GM19239 (cell line): ENCODE measurements at regions not wholly inside any gene's neighbourhood (a gene's known extent, or its start where the extent isn't known, plus 50 kb on each side); places are given as distances from the start of the nearest gene placed in this dataset.
A peak's percentile ranks its signal among the peaks of the same experiment; 100 is the strongest.
"Not testable (repeated sequence)": the region's sequence is repeated elsewhere in the genome, so short reads cannot be mapped to it uniquely, and the experiment has no call there.

Experiments
- DNase-seq: peaks from one replicate; pipeline ENCODE4 v3.0.0; 2011; ENCODE audit warnings: low spot score; ENCODE audit not compliant: insufficient read length
- FAIRE-seq: peaks from 2 replicates; lab custom pipeline; 2011; peaks lifted over from hg19 to GRCh38; lab: Jason Lieb, UNC

GRCh38 chr13:59356607-59357006, 807.1 kb downstream of the DIAPH3 start:
- DNase-seq, result no peak
- FAIRE-seq, result no peak

DNA sequence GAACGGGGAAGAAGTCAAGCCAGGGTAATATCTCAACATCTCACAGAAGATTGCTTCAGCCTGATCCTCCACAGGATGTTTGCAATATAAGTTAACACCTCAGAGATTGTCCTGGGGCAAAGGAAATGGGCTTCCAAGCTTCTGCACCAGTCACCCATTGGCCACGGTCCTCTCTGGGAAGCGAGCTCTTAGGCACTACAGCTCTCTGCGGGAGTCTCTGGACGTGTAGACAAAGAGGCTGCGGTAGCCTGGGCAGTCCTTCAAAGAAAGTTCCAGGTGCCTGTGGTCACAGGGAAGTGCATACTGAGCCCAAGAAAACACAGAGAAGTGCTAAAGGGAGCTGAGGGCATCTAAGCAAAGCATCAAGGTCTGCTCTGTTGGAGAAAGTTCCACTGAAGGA, 805.7 kb downstream of the DIAPH3 start:
- FAIRE-seq, result no peak

DNA sequence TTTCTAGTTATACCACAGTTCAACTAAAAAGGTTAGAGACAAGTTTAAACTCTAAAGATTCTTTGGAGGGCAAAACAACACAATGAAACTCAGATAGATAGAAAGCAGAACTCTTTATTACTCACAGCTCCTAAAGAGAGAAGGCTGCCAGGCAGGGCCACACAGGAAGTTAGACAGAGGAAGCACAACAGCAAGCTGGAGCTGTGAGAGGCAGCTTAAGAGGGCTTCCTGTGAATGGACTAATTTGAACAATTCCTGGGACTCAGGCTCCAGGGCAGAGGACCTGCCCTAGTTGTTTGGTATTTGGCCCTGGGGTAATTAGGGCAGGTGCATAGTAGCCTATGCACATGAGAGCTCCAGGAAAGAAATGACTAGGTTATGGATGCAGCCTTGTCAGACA, 803.6 kb downstream of the DIAPH3 start:
- FAIRE-seq, result no peak

More for the DNA sequence above, 805.7 kb downstream of the DIAPH3 start:
- no peak for DNase-seq

GRCh38 chr13:59360916-59361315, 802.8 kb downstream of the DIAPH3 start:
- DNase-seq (no peak), FAIRE-seq (no peak)

More for the DNA sequence above, 803.6 kb downstream of the DIAPH3 start:
- DNase-seq, result no peak

DNA sequence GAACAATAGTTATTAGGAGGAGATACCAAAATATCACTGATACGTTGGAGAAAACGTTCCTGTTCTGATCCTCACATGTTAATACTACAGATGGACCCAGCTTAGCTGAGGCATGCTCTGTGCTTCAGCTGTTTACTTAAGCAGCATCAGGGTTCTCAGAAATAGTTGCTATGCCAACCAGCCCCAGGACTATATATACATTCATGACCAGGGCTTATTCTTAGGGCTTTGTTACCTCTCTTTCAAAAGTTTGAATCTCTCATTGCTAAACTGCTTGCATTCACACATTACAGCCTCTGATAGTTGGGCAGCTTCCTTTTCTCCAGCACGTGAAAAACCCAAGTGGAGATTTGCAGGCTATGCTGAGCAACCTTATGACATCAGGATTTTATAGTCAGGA, 800.4 kb downstream of the DIAPH3 start:
- FAIRE-seq (no peak), DNase-seq (no peak)

DNA sequence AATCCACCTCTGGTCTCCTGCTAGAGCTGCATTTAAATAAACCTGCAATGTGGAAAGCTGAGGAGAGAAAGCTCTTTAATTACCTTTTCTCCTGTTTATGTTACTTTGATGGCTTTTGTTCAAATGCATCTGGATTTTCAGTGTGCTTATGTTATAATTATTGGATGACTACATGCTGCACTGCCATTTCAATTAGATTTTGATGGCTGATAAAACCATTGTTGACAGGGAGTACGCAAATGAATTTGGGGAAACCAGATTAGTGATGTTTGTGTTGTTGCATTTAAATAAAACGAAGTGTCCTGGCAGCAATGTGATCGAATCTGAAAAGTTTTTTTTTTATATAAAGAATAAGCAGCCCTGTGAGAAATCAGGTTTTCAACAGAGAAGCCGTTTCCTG, 799.8 kb downstream of the DIAPH3 start:
- DNase-seq (no peak), FAIRE-seq (no peak)

DNA sequence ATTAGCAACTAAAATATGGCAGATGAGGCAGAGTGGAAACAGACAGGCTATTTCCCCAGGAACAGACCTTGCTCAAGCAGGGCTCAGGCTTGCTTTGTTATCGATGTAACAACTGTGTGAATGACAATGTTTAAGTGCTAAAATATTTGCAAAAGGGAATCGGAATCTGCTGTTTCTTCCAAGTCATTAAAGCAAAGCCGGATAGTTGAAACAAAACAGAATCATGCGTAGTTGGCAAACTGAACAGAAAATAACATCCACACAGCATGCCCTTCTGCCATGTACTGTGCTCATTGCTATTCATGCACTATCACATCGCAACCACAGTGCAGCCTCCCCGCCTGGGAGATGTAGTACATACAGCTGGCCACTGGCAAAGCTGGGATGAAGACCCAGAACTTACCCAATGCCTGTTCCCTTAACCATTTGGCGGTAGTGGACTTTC, 799.1 kb downstream of the DIAPH3 start:
- DNase-seq, result no peak
- no peak for FAIRE-seq

DNA sequence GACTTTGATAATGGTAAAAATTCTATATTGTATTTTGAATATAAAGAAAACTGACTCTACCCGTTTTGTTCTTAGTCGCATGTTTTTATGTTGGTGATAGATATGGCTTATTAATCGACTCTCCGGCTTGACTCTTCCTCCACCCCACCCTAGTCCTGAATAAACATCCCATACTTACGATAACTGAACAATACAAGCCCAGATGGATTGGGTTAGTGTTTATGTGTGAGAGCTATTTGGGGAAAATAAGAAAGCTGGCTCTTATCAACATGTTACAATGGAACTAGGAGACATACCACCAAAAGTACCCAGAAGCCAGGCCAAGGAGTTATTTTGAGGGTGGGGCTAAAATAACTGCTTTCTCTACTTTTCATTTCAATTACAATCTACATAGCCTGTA, 796.3 kb downstream of the DIAPH3 start:
- FAIRE-seq (no peak), DNase-seq (no peak)

DNA sequence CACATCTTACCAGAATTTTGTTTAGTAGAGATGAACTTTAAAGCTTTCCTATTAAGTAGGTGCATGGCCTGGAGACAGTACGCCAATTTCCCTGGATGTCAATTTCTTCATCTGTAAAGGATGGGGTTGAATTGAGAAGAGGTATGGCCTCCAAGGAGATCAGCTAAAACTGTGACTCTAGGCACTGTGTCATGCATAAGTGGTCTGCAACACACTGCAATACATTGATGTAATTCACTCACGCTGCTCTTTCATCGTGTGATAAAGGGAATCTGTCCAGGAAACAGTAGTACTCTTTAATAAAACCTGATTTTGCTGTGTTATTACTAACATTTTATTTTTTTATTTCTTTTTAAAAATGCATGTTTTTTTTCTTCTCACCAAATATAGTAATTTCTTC, 795.8 kb downstream of the DIAPH3 start:
- DNase-seq (no peak), FAIRE-seq (no peak)

- FAIRE-seq, result no peak
- DNase-seq, result no peak
Observed at GRCh38 chr13:59368693-59369092, 795.0 kb downstream of the DIAPH3 start.

DNA sequence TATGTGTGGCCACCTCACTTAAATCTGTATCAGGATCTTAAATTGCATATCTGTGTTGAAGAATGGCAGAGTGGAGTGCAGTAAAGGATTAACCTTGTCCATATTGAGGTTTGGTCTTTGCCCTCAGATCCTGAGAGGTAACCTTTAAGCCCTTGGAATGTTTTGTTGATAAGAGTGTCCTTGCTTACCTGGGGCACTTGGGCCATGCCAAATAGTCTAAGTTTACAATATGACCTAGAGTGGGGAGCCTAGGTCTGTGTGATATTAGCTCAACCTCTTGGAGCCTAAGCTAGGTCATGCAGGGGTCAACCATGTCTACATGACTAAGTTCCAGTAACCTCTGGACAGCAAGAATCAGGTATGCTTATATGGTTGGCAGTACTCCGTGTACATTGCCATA, 792.5 kb downstream of the DIAPH3 start:
- no peak for DNase-seq
- no peak for FAIRE-seq

- FAIRE-seq (no peak), DNase-seq (no peak)
Observed at GRCh38 chr13:59373341-59373740, 790.4 kb downstream of the DIAPH3 start.

DNA sequence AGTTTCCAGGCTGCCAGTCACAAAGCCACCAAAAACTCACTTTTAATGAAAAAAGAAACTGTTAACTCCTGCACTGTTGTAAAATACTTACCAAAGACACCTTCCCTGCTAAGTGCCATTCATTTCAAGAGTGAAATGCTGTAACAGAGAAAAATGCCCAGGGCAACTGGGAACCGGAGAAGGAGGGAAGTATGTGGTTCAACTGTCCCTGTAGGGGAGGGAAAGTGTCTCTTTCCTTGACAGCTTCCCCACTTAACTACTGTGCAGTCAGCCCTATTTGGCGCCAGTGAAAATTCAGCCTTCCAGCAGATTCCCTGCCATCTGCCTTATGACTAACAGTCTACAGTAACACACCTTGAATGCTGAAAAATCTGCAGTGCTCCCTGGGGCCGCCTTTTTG, 789.0 kb downstream of the DIAPH3 start:
- FAIRE-seq, result no peak
- DNase-seq, result no peak

- FAIRE-seq (no peak), DNase-seq (no peak)
Observed at GRCh38 chr13:59384154-59384553, 779.6 kb downstream of the DIAPH3 start.

GRCh38 chr13:59391696-59392095, 772.0 kb downstream of the DIAPH3 start:
- DNase-seq, result peak; percentile 63
- peak; percentile 92 for FAIRE-seq

- no peak for DNase-seq
- peak; percentile 63 for FAIRE-seq
Observed at GRCh38 chr13:59392328-59392727, 771.4 kb downstream of the DIAPH3 start.

DNA sequence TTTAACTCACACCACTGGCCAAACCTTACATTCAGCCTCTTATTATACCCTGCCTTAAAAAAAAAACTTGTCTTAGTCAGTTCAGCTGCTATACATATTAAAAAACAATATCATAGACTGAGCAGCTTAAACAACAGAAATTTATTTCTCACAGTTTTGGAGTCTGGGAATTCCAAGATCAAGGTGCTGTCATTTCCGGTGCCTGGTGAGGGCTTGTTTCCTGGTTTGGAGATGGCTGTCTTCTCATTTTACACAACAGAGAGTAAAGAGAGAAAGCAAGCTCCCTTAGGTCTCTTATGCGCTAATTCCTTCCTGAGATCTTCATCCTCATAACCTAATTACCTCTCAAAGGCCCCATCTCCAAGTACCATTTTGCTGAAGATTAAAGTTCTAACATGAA, 769.2 kb downstream of the DIAPH3 start:
- DNase-seq (no peak), FAIRE-seq (no peak)

DNA sequence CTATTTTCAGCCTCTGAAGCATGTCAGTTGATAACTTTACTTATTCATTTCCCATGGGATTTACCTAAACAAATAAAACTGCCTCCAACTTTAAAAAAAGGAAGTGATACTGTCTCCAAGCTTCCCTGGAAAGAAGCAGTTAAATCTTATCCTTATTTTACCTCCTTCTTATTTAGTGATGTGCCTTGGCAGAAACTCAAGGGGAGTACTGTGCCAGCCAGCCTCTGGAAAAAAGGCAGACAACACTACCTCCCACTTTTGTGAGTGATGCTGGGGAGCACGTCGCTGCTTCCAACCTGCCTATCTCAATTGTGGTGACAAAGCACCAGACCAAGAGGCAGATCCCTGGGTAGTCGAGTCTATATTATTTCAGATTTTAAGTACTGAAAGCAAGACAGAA, 765.6 kb downstream of the DIAPH3 start:
- DNase-seq, result no peak

GRCh38 chr13:59398661-59399060, 765.1 kb downstream of the DIAPH3 start:
- DNase-seq (no peak), FAIRE-seq (no peak)

More for the DNA sequence above, 765.6 kb downstream of the DIAPH3 start:
- FAIRE-seq, result no peak

DNA sequence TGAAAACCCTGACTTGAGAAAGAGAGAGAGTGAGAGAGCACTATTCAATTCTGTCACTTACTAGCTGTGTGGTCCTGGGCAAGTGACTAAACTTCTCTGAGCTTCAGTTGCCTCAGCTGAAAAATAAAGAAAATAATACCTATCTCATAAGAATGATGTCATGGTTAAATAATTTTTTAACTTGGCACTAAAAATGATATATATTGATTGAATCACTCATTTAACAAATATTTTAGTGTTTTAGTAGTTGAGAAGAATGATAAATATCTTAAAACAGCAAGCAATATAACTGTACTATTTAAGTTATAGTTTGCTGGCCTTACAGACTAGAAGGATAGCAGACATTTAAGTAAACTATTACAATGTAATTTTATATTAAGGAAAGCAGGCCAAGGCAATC, 764.2 kb downstream of the DIAPH3 start:
- FAIRE-seq (no peak), DNase-seq (no peak)

GRCh38 chr13:59404331-59404730, 759.4 kb downstream of the DIAPH3 start:
- DNase-seq, result no peak
- no peak for FAIRE-seq

DNA sequence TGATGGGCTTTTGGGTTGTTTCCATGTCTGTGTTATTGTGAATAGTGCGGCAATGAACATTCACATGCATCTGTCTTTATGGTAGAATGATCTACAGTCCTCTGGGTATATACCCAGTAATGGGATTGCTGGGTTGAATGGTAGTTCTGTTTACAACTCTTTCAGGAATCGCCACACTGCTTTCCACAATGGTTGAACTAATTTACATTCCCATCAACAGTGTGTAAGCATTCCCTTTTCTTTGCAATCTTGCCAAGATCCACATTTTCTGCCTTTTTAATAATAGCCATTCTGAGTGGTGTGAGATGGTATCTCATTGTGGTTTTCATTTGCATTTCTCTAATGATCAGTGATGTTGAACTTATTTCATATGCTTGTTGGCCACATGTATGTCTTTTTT, 756.5 kb downstream of the DIAPH3 start:
- not testable (repeated sequence) for FAIRE-seq, DNase-seq

GRCh38 chr13:59408738-59409137, 755.0 kb downstream of the DIAPH3 start:
- DNase-seq, result no peak
- FAIRE-seq, result no peak
